NT2/D1 (cell line): ENCODE measurements at regions not wholly inside any gene's neighbourhood (a gene's known extent, or its start where the extent isn't known, plus 50 kb on each side); places are given as distances from the start of the nearest gene placed in this dataset.

Experiments
- SUZ12 ChIP-seq: IDR thresholded peaks from 2 replicates; pipeline ENCODE4 v1.6.1; 2011; ENCODE audit not compliant: insufficient read length, insufficient read depth; ENCODE audit errors: extremely low read depth
- YY1 ChIP-seq: IDR thresholded peaks from 2 replicates; pipeline ENCODE4 v1.6.1; 2011; ENCODE audit not compliant: insufficient read length, insufficient read depth

GRCh38 chr2:56026828-56027227, 103.2 kb upstream of the EFEMP1 start:
- TF ChIP-seq YY1 (no peak), SUZ12 (no peak)
